PC-9 (cell line): ENCODE measurements at regions not wholly inside any gene's neighbourhood (a gene's known extent, or its start where the extent isn't known, plus 50 kb on each side); places are given as distances from the start of the nearest gene placed in this dataset.

Source experiments
- CTCF ChIP-seq: fragments of 200-600 bp; sonication (generic); conservative IDR thresholded peaks from 2 replicates; pipeline ENCODE4 v1.6.1; 2017; ENCODE audit warnings: mixed run types, antibody characterized with exemption, mild to moderate bottlenecking, moderate library complexity
- EZH2 ChIP-seq: fragments of 200-600 bp; sonication (generic); IDR thresholded peaks from 2 replicates; pipeline ENCODE4 v1.8.0; 2017; ENCODE audit warnings: antibody characterized with exemption, low read depth

GRCh38 chr9:24657387-24657786 lies 111.7 kb upstream of the IZUMO3 start:
- no peak for TF ChIP-seq CTCF
- TF ChIP-seq EZH2: no peak
